CD14-positive monocyte (primary cell): ENCODE measurements at regions not wholly inside any gene's neighbourhood (a gene's known extent, or its start where the extent isn't known, plus 50 kb on each side); places are given as distances from the start of the nearest gene placed in this dataset.

Experiments used
- DNase-seq, 3 donors: peaks; one replicate each; pipeline ENCODE4 v3.0.0-alpha.2; 2011 to 2022
- H2AFZ ChIP-seq: 2 replicates; pipeline ENCODE4 v1.6.0; 2012; ENCODE audit warnings: mild to moderate bottlenecking, low read depth, low read length, inconsistent platforms; ENCODE audit not compliant: insufficient read depth, poor library complexity, severe bottlenecking
- H3K27ac ChIP-seq, 2 donors: 1 replicate in 1 of 2; 2 replicates in 1 of 2; pipeline ENCODE4 v1.5.1; 2012 to 2013; ENCODE audit warnings: low read length in 2 of 2, control low read depth in 1 of 2, inconsistent platforms in 1 of 2, low read depth in 1 of 2, mild to moderate bottlenecking in 1 of 2
- H3K27me3 ChIP-seq, 2 donors: one replicate each; pipeline versions ENCODE4 v1.6.0 to v1.6.1; 2011 to 2013; ENCODE audit warnings: low read length in 2 of 2; ENCODE audit not compliant: control insufficient read depth in 2 of 2, insufficient read depth in 2 of 2
- H3K36me3 ChIP-seq, 2 donors: replicated peaks in 1 of 2; 1 replicate in 1 of 2; 2 replicates in 1 of 2; pipeline versions ENCODE4 v1.5.1 to v1.6.1; 2012 to 2013; ENCODE audit warnings: low read length in 2 of 2, control low read depth in 1 of 2, inconsistent platforms in 1 of 2, mild to moderate bottlenecking in 1 of 2; ENCODE audit not compliant: insufficient read depth in 2 of 2, control insufficient read depth in 1 of 2
- H3K4me1 ChIP-seq, 2 donors: 1 replicate in 1 of 2; 2 replicates in 1 of 2; pipeline versions ENCODE4 v1.5.1 to v1.6.1; 2012 to 2013; ENCODE audit warnings: low read length in 2 of 2, control low read depth in 1 of 2, inconsistent platforms in 1 of 2, mild to moderate bottlenecking in 1 of 2, moderate library complexity in 1 of 2; ENCODE audit not compliant: insufficient read depth in 2 of 2, control insufficient read depth in 1 of 2
- H3K4me2 ChIP-seq: replicated peaks from 2 replicates; pipeline ENCODE3; 2012; ENCODE audit warnings: low read length, moderate library complexity, mild to moderate bottlenecking; ENCODE audit not compliant: poor library complexity, severe bottlenecking; ENCODE audit errors: extremely low read depth
- H3K4me3 ChIP-seq, 3 experiments: fragments of 200-600 bp in 1 of 3; sonication (generic) in 1 of 3; replicated peaks in 1 of 3; 1 replicate in 2 of 3; 2 replicates in 1 of 3; pipeline ENCODE4 v1.5.1; 2011 to 2013; ENCODE audit warnings: low read length in 3 of 3, mild to moderate bottlenecking in 3 of 3, control low read depth in 2 of 3, low read depth in 2 of 3, inconsistent platforms in 1 of 3, moderate library complexity in 1 of 3
- H3K79me2 ChIP-seq: 2 replicates; pipeline ENCODE4 v1.6.0; 2012; ENCODE audit warnings: mild to moderate bottlenecking, control low read depth, inconsistent platforms, low read length, moderate library complexity; ENCODE audit not compliant: insufficient read depth
- H3K9ac ChIP-seq: 2 replicates; pipeline ENCODE4 v1.6.0; 2017; ENCODE audit warnings: low read length, mild to moderate bottlenecking; ENCODE audit not compliant: insufficient read depth, poor library complexity, severe bottlenecking
- H3K9me3 ChIP-seq, 2 donors: replicated peaks in 1 of 2; 1 replicate in 1 of 2; 2 replicates in 1 of 2; pipeline versions ENCODE4 v1.5.1 to v1.6.1; 2012 to 2013; ENCODE audit warnings: low read length in 2 of 2, control low read depth in 1 of 2; ENCODE audit not compliant: control insufficient read depth in 1 of 2, insufficient read depth in 1 of 2
- H4K20me1 ChIP-seq: 2 replicates; pipeline ENCODE4 v1.6.0; 2012; ENCODE audit warnings: mild to moderate bottlenecking, low read length, control low read depth, moderate library complexity; ENCODE audit not compliant: insufficient read depth
- H3K27ac Mint-ChIP-seq, 7 donors: one replicate each; pipeline ENCODE4 v1.8.0; 2020; ENCODE audit warnings: mild to moderate bottlenecking in 7 of 7, mixed read lengths in 7 of 7, moderate library complexity in 6 of 7, inconsistent platforms in 2 of 7
- H3K27me3 Mint-ChIP-seq, 3 donors: one replicate each; pipeline ENCODE4 v1.8.0; 2021 to 2022; ENCODE audit warnings: low read depth in 3 of 3, mild to moderate bottlenecking in 3 of 3, mixed read lengths in 3 of 3, moderate library complexity in 3 of 3, inconsistent platforms in 1 of 3
- H3K36me3 Mint-ChIP-seq, 2 donors: one replicate each; pipeline ENCODE4 v1.8.0; 2020; ENCODE audit warnings: mixed read lengths in 2 of 2, inconsistent platforms in 1 of 2, mild to moderate bottlenecking in 1 of 2
- H3K4me1 Mint-ChIP-seq: one replicate; pipeline ENCODE4 v1.8.0; 2020; ENCODE audit warnings: mild to moderate bottlenecking, mixed read lengths
- H3K4me3 Mint-ChIP-seq, 2 donors: one replicate each; pipeline ENCODE4 v1.8.0; 2020; ENCODE audit warnings: mild to moderate bottlenecking in 2 of 2, mixed read lengths in 2 of 2, moderate library complexity in 1 of 2
- H3K9me3 Mint-ChIP-seq, 7 donors: one replicate each; pipeline ENCODE4 v1.8.0; 2020 to 2022; ENCODE audit warnings: mixed read lengths in 7 of 7, mild to moderate bottlenecking in 6 of 7, moderate library complexity in 6 of 7, inconsistent platforms in 2 of 7
- CTCF ChIP-seq: fragments of 200-600 bp; IDR thresholded peaks from one replicate; pipeline ENCODE4 v1.8.0; 2022; ENCODE audit warnings: antibody characterized with exemption, mild to moderate bottlenecking
- WGBS: methylation state at CpG from one replicate; pipeline ENCODE4 v1.1.5; 2013; ENCODE audit warnings: missing lambda C conversion rate; ENCODE audit not compliant: insufficient coverage; 5-methylcytosine and 5-hydroxymethylcytosine counted together
- intact Hi-C, 2 donors: fragments of 100-400 bp; cut with micrococcal nuclease; formaldehyde crosslinking; loops; one replicate each; pipeline versions ENCODE4 v1.15.0 to v1.15.1; 2023

GRCh38 chr10:129397198-129397974, 69.7 kb upstream of the MGMT start:
- no peak overlapping the region for H2AFZ ChIP-seq
- intact Hi-C loops: no loop called here
- Mint-ChIP-seq H3K36me3 (no peaks in the 10 kb centered on the region), H3K27ac (peak overlapping the region in 1 of 7 donors; percentile 13), H3K9me3 (peaks cover 0 to under 1% (median 0%) of the 10 kb centered on the region in 7 donors), H3K27me3 (peaks cover 2 to 12% (median 4%) of the 10 kb centered on the region in 3 donors), H3K4me3 (no peak overlapping the region), H3K4me1 (no peaks in the 10 kb centered on the region)
- no peaks in the 10 kb centered on the region for H4K20me1 ChIP-seq
- no peak overlapping the region for H3K9ac ChIP-seq
- no peak overlapping the region for H3K4me3 ChIP-seq
- 81% methylated on average over 15 of the region's 16 CpGs for WGBS
- no peaks in the 10 kb centered on the region for H3K27me3 ChIP-seq
- no peak for DNase-seq
- no peak overlapping the region for H3K4me2 ChIP-seq
- no peaks in the 10 kb centered on the region for H3K36me3 ChIP-seq
- TF ChIP-seq CTCF: no peak
- H3K9me3 ChIP-seq: no peaks in the 10 kb centered on the region
- no peaks in the 10 kb centered on the region for H3K79me2 ChIP-seq
- H3K27ac ChIP-seq: no peak overlapping the region
- no peaks in the 10 kb centered on the region for H3K4me1 ChIP-seq

GRCh38 chr10:129398711-129399141, 68.3 kb upstream of the MGMT start:
- Mint-ChIP-seq H3K36me3 (no peaks in the 10 kb centered on the region), H3K27me3 (peaks cover 2 to 9% (median 4%) of the 10 kb centered on the region in 3 donors), H3K27ac (no peak overlapping the region), H3K9me3 (peaks cover 0 to 3% (median 0%) of the 10 kb centered on the region in 7 donors), H3K4me1 (no peaks in the 10 kb centered on the region), H3K4me3 (no peak overlapping the region)
- Histone ChIP-seq H3K4me1 (no peaks in the 10 kb centered on the region), H3K36me3 (no peaks in the 10 kb centered on the region), H3K27me3 (no peaks in the 10 kb centered on the region), H3K4me3 (no peak overlapping the region), H3K4me2 (no peak overlapping the region), H4K20me1 (no peaks in the 10 kb centered on the region), H3K79me2 (no peaks in the 10 kb centered on the region), H2AFZ (no peak overlapping the region), H3K27ac (no peak overlapping the region), H3K9ac (no peak overlapping the region), H3K9me3 (no peaks in the 10 kb centered on the region)
- intact Hi-C loops: no loop called here
- no CpG with 5 or more reads among the region's 2 CpGs for WGBS
- DNase-seq: no peak
- TF ChIP-seq CTCF: no peak
